ENCODE measurements at regions not wholly inside any gene's neighbourhood (a gene's known extent, or its start where the extent isn't known, plus 50 kb on each side); places are given as distances from the start of the nearest gene placed in this dataset.

DNA sequence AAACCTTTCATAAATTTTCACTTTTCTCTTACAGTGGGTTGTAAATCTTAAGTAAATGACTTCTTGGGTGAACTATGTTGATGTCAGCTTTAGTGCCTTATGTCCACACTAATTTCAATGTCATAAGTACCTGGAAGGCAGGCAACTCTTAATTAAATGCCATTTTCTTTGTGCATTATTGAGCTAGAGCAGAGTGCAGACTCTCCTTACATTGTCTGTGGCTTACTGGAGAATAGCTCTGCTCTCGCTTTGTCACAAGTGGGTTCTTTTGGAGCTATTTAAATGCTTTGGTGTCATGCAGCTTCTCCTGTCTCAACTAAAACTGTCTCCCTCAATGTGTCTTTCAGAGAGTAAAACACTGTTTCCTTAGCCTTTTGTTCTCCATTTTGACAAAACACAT is 411.6 kb downstream of the STIM2 start:
- 4 to 28% methylated on average over 1 of the region's 1 CpG for WGBS, 2 donors
- intact Hi-C loops (cut with DNase I; ENCODE audit: low total_unique reads), result no loop called here
- H3K4me3 ChIP-seq (ENCODE audit: low read depth, poor library complexity, severe bottlenecking), result no peak overlapping the region
- TF ChIP-seq POLR2A (IDR thresholded peaks at IDR 0.05), result no peak
- TF ChIP-seq, protein P1, sequence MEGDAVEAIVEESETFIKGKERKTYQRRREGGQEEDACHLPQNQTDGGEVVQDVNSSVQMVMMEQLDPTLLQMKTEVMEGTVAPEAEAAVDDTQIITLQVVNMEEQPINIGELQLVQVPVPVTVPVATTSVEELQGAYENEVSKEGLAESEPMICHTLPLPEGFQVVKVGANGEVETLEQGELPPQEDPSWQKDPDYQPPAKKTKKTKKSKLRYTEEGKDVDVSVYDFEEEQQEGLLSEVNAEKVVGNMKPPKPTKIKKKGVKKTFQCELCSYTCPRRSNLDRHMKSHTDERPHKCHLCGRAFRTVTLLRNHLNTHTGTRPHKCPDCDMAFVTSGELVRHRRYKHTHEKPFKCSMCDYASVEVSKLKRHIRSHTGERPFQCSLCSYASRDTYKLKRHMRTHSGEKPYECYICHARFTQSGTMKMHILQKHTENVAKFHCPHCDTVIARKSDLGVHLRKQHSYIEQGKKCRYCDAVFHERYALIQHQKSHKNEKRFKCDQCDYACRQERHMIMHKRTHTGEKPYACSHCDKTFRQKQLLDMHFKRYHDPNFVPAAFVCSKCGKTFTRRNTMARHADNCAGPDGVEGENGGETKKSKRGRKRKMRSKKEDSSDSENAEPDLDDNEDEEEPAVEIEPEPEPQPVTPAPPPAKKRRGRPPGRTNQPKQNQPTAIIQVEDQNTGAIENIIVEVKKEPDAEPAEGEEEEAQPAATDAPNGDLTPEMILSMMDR (IDR thresholded peaks at IDR 0.05), result no peak
- no peak for DNase-seq (ENCODE audit: low spot score in 2 of 2)

DNA sequence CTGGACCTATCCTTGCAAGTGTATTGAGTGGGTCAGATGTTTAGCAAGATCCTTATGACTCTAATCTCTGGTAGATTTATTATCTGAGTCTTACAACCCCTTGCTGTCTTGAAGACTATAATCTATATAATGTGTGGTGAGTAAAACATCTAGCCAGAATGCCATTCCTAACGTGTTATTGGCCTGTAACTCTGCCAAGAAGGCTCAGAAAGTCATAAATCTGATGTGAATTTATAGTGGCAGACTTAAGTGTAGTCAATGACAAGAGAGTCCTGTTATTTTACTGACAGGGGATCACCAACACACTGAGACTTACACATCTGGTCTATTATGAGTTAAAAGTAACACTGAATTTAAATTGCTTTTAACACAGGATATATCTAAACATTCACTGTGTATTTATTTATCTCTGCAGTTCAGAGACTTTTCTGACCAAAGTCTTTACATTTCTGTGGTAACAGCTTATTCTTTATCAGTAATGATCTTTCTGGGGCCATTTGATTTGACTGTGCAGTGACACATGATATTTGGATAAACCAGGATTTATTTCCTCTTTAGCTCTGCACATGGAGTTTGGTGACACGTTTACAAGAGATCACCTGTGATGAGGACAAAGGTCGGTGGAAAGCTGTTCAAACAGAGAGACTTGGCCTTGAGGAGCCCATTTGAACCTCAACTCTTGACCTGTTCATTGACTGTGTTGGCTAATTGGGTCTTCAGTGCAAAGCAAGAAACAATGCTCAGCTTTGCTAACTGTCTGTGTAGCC is 415.8 kb downstream of the STIM2 start:
- WGBS, 2 donors, result 39 to 47% methylated on average over 3 of the region's 3 CpGs
- TF ChIP-seq POLR2A (IDR thresholded peaks at IDR 0.05), result no peak
- TF ChIP-seq, protein P1 (IDR thresholded peaks at IDR 0.05), result no peak
- no peak overlapping the region for H3K4me3 ChIP-seq (ENCODE audit: low read depth, poor library complexity, severe bottlenecking)
- intact Hi-C loops (cut with DNase I; ENCODE audit: low total_unique reads), result no loop called here
- DNase-seq (ENCODE audit: low spot score in 2 of 2), result no peak

DNA sequence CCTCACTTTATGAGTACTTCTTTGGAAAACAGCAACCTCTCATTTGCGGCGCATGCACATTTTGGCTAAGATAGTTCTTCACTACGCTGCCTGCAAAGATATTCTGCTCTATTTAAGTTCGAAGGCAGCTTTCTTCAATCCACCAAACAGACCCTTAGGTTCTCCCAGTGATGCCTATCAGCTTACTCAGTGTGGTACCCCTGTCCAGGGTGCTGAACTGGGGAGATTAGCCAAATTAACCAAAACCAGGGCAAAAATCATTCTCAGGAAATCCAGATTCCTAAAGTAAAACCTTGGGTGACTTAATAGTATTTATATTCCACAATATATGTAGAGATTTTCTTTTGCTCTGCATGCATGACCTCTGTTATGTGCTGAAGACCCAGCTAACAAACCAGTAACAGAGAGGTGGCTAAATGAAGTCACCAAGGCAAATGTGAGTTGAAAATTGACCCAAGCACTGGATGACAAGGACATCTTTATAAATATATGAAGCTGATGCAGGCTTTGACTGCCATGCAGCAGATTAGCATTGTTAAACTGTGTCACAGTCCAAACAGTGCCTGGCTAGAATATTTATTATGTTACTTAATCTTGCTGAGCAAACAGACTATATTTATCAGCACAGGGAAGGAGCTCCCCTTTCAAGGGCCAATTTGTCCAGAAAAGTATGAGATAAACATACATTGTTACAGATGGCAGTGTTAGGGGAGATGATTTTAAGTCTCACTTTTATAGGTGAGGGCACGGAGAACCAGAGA is 418.2 kb downstream of the STIM2 start:
- H3K4me3 ChIP-seq (ENCODE audit: low read depth, poor library complexity, severe bottlenecking), result no peak overlapping the region
- no peak for DNase-seq (ENCODE audit: low spot score in 2 of 2)
- WGBS, 2 donors, result 56 to 60% methylated on average over 5 of the region's 5 CpGs
- TF ChIP-seq, protein P1 (IDR thresholded peaks at IDR 0.05), result no peak
- TF ChIP-seq POLR2A (IDR thresholded peaks at IDR 0.05), result no peak
- intact Hi-C loops (cut with DNase I; ENCODE audit: low total_unique reads), result no loop called here

DNA sequence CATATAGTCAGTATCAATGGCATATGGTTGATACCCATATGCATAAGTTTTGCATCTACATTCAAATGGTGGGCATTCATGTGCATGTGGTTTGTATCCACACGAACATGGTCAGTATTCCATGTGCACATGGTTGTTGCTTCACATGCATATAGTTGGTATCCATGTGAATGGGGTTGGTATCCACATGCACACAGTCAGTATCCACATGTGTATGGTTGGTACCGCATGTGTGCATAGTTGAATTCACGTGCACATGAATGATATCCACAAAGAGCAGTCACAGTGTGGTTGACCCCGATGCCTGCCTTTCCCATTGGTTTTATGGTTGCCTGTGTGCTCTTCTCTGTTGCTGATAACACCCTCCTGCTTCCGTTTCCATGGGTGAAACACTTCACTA is 427.9 kb downstream of the STIM2 start:
- 77 to 85% methylated on average over 5 of the region's 5 CpGs for WGBS, 2 donors
- no peak for TF ChIP-seq POLR2A (IDR thresholded peaks at IDR 0.05)
- TF ChIP-seq, protein P1 (IDR thresholded peaks at IDR 0.05), result no peak
- intact Hi-C loops (cut with DNase I; ENCODE audit: low total_unique reads), result no loop called here
- H3K4me3 ChIP-seq (ENCODE audit: low read depth, poor library complexity, severe bottlenecking), result no peak overlapping the region
- no peak for DNase-seq (ENCODE audit: low spot score in 2 of 2)

DNA sequence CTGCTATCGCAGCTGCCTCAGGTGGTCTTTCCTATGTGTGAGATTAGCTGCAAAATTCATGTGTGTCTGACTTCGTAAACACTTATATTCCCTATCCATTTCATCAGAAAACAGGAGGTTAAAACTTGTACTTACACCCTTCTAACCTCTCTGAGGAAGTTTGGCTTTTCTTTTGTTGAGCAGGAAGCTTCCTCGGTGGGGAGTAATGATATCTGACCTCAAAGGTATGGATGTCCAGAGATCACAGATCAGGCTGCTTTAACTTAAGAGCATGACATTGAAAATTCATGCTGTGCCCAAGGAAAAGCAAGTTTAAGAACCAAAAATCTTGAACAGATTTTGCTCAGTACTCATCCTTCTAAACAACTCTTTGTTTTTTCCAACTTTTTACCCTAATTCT is 429.1 kb downstream of the STIM2 start:
- WGBS, 2 donors, result 65 to 66% methylated on average over 3 of the region's 3 CpGs
- TF ChIP-seq, protein P1 (IDR thresholded peaks at IDR 0.05), result no peak
- TF ChIP-seq POLR2A (IDR thresholded peaks at IDR 0.05), result no peak
- no peak overlapping the region for H3K4me3 ChIP-seq (ENCODE audit: low read depth, poor library complexity, severe bottlenecking)
- intact Hi-C loops (cut with DNase I; ENCODE audit: low total_unique reads), result no loop called here
- DNase-seq (ENCODE audit: low spot score in 2 of 2), result no peak

Measured in lower leg skin (tissue), 4 donors.